Fibroblast of lung (primary cell): ENCODE measurements at regions not wholly inside any gene's neighbourhood (a gene's known extent, or its start where the extent isn't known, plus 50 kb on each side); places are given as distances from the start of the nearest gene placed in this dataset.

ENCODE experiments used
- CTCF ChIP-seq, 2 donors: IDR thresholded peaks in 1 of 2; conservative IDR thresholded peaks in 1 of 2; 1 replicate in 1 of 2; 2 replicates in 1 of 2; pipeline ENCODE4 v1.5.1; 2011 to 2012; ENCODE audit warnings: low read length in 2 of 2, control low read depth in 1 of 2, inconsistent platforms in 1 of 2, low read depth in 1 of 2, mild to moderate bottlenecking in 1 of 2
- EZH2 ChIP-seq: IDR thresholded peaks from 2 replicates; pipeline ENCODE4 v1.5.1; 2012; ENCODE audit warnings: low read length, control low read depth, mild to moderate bottlenecking; ENCODE audit errors: missing control alignments

GRCh38 chr6:17012421-17013225 is 89.2 kb upstream of the STMND1 start:
- peak; percentile 28 to 34 for TF ChIP-seq CTCF (conservative IDR thresholded peaks at IDR 0.05 in 1 of 2, IDR thresholded peaks at IDR 0.05 in 1 of 2; ENCODE audit: low read depth in 1 of 2, low read length in 2 of 2)
- no peak for TF ChIP-seq EZH2
